Coronary artery (tissue), 2 donors: ENCODE measurements at regions not wholly inside any gene's neighbourhood (a gene's known extent, or its start where the extent isn't known, plus 50 kb on each side); places are given as distances from the start of the nearest gene placed in this dataset.
"Not testable (repeated sequence)": the region's sequence is repeated elsewhere in the genome, so short reads cannot be mapped to it uniquely, and the experiment has no call there.

Source experiments
- DNase-seq: peaks from one replicate; pipeline ENCODE4 v3.0.0-alpha.2; 2017; ENCODE audit warnings: low spot score
- H3K27ac ChIP-seq, 2 donors: fragments of 200-600 bp; sonication (generic); one replicate each; pipeline ENCODE4 v1.5.1; 2016 to 2019
- H3K4me3 ChIP-seq: fragments of 200-600 bp; sonication (generic); 2 replicates; pipeline ENCODE4 v1.5.1; 2016; ENCODE audit warnings: mild to moderate bottlenecking, moderate library complexity
- TF ChIP-seq, protein P1 (sequence below): fragments of 200-600 bp; sonication (generic); IDR thresholded peaks from one replicate; pipeline ENCODE4 v1.5.1; 2019; ENCODE audit warnings: antibody characterized with exemption

DNA sequence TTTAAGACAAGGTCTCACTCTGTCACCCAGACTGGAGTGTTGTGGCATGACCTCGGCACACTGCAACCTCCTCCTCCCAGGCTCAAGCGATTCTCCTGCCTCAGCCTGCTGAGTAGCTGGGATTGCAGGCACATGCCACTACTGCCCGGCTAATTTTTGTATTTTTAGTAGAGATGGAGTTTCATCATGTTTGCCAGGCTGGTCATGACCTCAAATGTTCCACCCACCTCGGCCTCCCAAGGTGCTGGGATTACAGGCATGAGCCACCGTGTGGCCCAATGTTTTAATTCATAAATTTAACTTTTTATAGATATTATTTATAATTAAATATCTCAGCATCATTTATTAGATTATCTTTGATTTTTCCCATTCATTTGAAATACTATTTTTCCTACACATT lies 658.0 kb upstream of the NRG3 start:
- Histone ChIP-seq H3K27ac (no peak overlapping the region), H3K4me3 (no peak overlapping the region)
- TF ChIP-seq, protein P1, sequence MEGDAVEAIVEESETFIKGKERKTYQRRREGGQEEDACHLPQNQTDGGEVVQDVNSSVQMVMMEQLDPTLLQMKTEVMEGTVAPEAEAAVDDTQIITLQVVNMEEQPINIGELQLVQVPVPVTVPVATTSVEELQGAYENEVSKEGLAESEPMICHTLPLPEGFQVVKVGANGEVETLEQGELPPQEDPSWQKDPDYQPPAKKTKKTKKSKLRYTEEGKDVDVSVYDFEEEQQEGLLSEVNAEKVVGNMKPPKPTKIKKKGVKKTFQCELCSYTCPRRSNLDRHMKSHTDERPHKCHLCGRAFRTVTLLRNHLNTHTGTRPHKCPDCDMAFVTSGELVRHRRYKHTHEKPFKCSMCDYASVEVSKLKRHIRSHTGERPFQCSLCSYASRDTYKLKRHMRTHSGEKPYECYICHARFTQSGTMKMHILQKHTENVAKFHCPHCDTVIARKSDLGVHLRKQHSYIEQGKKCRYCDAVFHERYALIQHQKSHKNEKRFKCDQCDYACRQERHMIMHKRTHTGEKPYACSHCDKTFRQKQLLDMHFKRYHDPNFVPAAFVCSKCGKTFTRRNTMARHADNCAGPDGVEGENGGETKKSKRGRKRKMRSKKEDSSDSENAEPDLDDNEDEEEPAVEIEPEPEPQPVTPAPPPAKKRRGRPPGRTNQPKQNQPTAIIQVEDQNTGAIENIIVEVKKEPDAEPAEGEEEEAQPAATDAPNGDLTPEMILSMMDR: no peak
- DNase-seq: no peak

GRCh38 chr10:81218307-81218706 lies 656.7 kb upstream of the NRG3 start:
- DNase-seq: no peak
- Histone ChIP-seq H3K4me3 (no peak overlapping the region), H3K27ac (no peak overlapping the region)
- TF ChIP-seq, protein P1: no peak

GRCh38 chr10:81219758-81220157 lies 655.2 kb upstream of the NRG3 start:
- Histone ChIP-seq H3K27ac (no peak overlapping the region), H3K4me3 (no peak overlapping the region)
- DNase-seq: no peak
- TF ChIP-seq, protein P1: no peak

DNA sequence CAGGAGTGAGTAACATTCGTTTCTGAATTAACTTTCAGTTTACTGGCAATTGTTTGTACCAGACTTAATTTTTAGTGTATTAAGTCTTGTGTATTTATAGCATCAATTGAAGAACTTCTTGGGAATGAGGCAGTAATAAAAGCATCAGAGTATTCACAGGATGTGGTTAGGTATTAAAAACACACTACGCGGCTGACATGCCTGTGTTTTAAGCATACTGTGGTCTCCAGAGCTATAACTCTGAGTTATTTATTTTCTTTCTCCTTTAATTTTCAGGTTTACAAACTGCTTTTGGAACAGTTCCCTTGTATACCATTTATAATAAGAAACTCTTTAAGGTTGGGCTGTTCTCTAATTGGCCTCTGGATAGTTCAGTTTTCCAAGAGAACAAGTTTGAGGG lies 626.1 kb upstream of the NRG3 start:
- no peak for DNase-seq
- H3K4me3 ChIP-seq: no peak overlapping the region
- H3K27ac ChIP-seq: no peak overlapping the region
- TF ChIP-seq, protein P1: no peak

DNA sequence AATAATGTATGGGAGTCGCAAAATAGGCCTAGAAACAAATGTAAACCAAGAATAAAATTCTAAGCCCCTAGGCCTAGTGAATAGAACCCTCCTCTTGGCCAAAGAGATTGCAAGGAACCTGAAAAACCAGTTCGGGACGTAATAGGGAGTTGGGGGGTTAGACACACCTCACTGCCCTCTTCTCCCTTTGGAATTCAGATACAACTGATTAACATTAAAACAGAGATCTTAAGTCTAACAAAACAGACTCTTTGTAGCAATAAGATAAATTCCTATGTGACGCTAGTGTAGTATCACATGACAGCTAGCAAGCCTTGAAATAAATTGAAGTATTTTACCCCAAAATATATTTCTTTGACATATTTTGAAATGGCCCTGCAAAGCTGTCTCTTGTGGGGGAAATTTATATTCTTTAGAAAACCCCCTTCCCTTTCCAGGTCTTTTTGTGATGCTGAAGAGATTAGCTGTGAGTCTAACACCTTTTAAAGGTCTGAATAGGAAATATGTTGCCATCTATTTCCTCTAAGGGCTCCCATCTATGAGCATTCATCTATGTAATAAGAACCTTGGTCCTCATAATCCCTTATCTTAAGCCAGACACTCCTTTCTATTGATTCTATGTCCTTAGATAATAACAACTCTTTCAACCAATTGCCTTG lies 623.4 kb upstream of the NRG3 start:
- no peak overlapping the region for H3K27ac ChIP-seq
- no peak for DNase-seq
- no peak overlapping the region for H3K4me3 ChIP-seq
- TF ChIP-seq, protein P1: no peak

DNA sequence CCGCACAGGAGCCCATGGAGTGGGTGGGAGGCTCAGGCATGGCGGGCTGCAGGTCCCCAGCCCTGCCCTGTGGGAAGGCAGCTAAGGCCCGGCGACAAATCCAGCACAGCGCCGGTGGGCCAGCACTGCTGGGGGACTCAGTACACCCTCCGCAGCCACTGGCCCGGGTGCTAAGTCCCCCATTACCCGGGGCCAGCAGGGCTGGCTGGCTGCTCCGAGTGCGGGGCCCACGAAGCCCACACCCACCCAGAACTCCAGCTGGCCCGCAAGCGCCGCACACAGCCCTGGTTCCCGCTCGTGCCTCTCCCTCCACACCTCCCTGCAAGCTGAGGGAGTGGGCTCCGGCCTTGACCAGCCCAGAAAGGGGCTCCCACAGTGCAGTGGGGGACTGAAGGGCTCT lies 610.0 kb upstream of the NRG3 start:
- H3K27ac ChIP-seq, DNase-seq, H3K4me3 ChIP-seq: not testable (repeated sequence)

DNA sequence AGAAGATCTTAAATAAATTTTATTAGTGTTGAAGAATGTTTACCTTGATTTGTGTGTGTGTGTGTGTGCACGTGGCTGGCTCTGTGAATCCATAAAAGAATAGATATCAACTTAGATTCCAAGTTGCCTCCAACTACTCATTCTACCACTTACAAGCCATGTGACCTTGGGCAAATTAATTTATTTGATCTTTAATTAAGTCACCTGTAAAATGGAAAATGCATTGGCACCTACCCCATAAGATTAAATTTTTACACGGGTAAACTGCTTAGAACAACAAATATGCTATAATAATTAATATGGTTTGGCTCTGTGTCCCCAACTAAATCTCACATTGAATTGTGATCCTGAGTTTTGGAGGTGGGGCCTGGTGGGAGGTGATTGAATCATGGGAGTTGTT lies 604.9 kb upstream of the NRG3 start:
- Histone ChIP-seq H3K4me3 (no peak overlapping the region), H3K27ac (no peak overlapping the region)
- DNase-seq: no peak
- TF ChIP-seq, protein P1: no peak
